ENCODE measurements at regions not wholly inside any gene's neighbourhood (a gene's known extent, or its start where the extent isn't known, plus 50 kb on each side); places are given as distances from the start of the nearest gene placed in this dataset.

GRCh38 chr1:198904321-198904720 lies 265.5 kb downstream of the PTPRC start:
- H3K4me3 ChIP-seq = no peak overlapping the region
- H3K36me3 ChIP-seq = no peaks in the 10 kb centered on the region
- DNase-seq = no peak
- H3K9me3 ChIP-seq = no peaks in the 10 kb centered on the region
- no peaks in the 10 kb centered on the region for H3K27me3 ChIP-seq
- no peak overlapping the region for H3K27ac ChIP-seq
- no peak for TF ChIP-seq CTCF (IDR thresholded peaks at IDR 0.05)
- TF ChIP-seq POLR2A (IDR thresholded peaks at IDR 0.05) = no peak
- intact Hi-C loops (cut with DNase I; ENCODE audit: low total_unique reads) = no loop called here
- H3K4me1 ChIP-seq = no peaks in the 10 kb centered on the region

- H3K9me3 ChIP-seq = no peaks in the 10 kb centered on the region
- DNase-seq = no peak
- intact Hi-C loops (cut with DNase I; ENCODE audit: low total_unique reads) = no loop called here
These were observed 268.0 kb downstream of the PTPRC start for GRCh38 chr1:198906739-198907422.

GRCh38 chr1:198907423-198907746 lies 268.5 kb downstream of the PTPRC start:
- no peaks in the 10 kb centered on the region for H3K9me3 ChIP-seq
- H3K4me3 ChIP-seq = no peak overlapping the region
- H3K36me3 ChIP-seq = no peaks in the 10 kb centered on the region
- H3K4me1 ChIP-seq = no peaks in the 10 kb centered on the region
- DNase-seq = no peak
- H3K27ac ChIP-seq = no peak overlapping the region
- TF ChIP-seq POLR2A (IDR thresholded peaks at IDR 0.05) (no peak), CTCF (IDR thresholded peaks at IDR 0.05) (no peak)
- intact Hi-C loops (cut with DNase I; ENCODE audit: low total_unique reads) = no loop called here
- H3K27me3 ChIP-seq = no peaks in the 10 kb centered on the region

More at GRCh38 chr1:198906739-198907422, 268.0 kb downstream of the PTPRC start:
- no peak for TF ChIP-seq POLR2A (IDR thresholded peaks at IDR 0.05)
- TF ChIP-seq CTCF (IDR thresholded peaks at IDR 0.05) = no peak
- Histone ChIP-seq H3K4me3 (no peak overlapping the region), H3K27me3 (no peaks in the 10 kb centered on the region), H3K27ac (peak overlapping the region in 1 of 2 donors; percentile 3), H3K4me1 (no peaks in the 10 kb centered on the region), H3K36me3 (no peaks in the 10 kb centered on the region)

- intact Hi-C loops (cut with DNase I; ENCODE audit: low total_unique reads) = no loop called here
- no peaks in the 10 kb centered on the region for H3K36me3 ChIP-seq
- no peaks in the 10 kb centered on the region for H3K9me3 ChIP-seq
- H3K27ac ChIP-seq = no peak overlapping the region
- no peaks in the 10 kb centered on the region for H3K4me1 ChIP-seq
- DNase-seq = no peak
- no peaks in the 10 kb centered on the region for H3K27me3 ChIP-seq
- no peak for TF ChIP-seq POLR2A (IDR thresholded peaks at IDR 0.05)
- no peak for TF ChIP-seq CTCF (IDR thresholded peaks at IDR 0.05)
- H3K4me3 ChIP-seq = no peak overlapping the region
These were observed 270.2 kb downstream of the PTPRC start for GRCh38 chr1:198908995-198909394.

- no peaks in the 10 kb centered on the region for H3K4me1 ChIP-seq
- DNase-seq = no peak
- no peak for TF ChIP-seq POLR2A (IDR thresholded peaks at IDR 0.05)
- no peak for TF ChIP-seq CTCF (IDR thresholded peaks at IDR 0.05)
- no peaks in the 10 kb centered on the region for H3K36me3 ChIP-seq
- H3K27me3 ChIP-seq = no peaks in the 10 kb centered on the region
- intact Hi-C loops (cut with DNase I; ENCODE audit: low total_unique reads) = no loop called here
- H3K4me3 ChIP-seq = no peak overlapping the region
- H3K27ac ChIP-seq = no peak overlapping the region
- no peaks in the 10 kb centered on the region for H3K9me3 ChIP-seq
These were observed 271.1 kb downstream of the PTPRC start for GRCh38 chr1:198909973-198910372.
